ENCODE measurements at regions not wholly inside any gene's neighbourhood (a gene's known extent, or its start where the extent isn't known, plus 50 kb on each side); places are given as distances from the start of the nearest gene placed in this dataset.

DNA sequence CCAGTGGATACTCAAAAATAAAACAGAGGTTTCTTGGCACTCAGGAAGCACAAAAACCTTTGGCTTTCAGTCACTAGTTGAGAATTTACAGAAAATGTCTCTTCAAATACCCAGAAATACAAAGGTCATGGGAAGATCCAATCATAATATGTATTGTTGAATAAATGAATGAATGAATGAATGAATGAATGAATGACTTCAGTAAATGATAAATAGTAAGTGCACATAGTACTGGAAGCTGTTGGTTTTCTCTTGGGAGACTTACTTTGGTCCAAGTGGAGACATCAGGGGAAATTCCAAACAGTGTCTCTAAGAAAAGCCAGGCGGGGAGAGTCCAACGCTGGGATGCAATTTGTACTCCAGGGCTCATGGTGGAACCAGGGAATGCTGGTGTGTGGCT is 261.3 kb upstream of the KLHL29 start:
- no peak for DNase-seq (ENCODE audit: low read depth)

GRCh38 chr2:23124214-23124750 is 260.7 kb upstream of the KLHL29 start:
- DNase-seq (ENCODE audit: low read depth) = no peak

DNA sequence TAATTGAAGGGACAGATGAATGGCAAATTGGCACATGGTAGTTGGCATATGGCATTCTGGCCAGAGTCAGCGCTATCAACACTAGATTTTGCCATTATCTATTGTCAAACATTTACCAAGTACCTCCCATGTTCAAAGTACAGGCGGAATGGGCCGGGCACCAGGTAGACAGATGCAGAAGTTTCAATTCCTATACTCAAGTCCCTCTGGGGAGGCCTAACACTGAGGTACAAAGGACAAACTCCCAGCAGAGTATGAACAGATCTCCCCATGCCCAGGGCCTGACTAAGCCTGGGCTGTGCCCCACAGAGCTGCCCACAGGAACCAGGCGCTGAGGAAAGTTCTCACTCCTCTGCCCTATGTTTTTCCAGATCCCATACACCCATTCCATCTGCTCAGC is 257.5 kb upstream of the KLHL29 start:
- DNase-seq (ENCODE audit: low read depth) = no peak

- no peak for DNase-seq (ENCODE audit: low read depth)
Observed at GRCh38 chr2:23128684-23129292, 256.2 kb upstream of the KLHL29 start.

DNA sequence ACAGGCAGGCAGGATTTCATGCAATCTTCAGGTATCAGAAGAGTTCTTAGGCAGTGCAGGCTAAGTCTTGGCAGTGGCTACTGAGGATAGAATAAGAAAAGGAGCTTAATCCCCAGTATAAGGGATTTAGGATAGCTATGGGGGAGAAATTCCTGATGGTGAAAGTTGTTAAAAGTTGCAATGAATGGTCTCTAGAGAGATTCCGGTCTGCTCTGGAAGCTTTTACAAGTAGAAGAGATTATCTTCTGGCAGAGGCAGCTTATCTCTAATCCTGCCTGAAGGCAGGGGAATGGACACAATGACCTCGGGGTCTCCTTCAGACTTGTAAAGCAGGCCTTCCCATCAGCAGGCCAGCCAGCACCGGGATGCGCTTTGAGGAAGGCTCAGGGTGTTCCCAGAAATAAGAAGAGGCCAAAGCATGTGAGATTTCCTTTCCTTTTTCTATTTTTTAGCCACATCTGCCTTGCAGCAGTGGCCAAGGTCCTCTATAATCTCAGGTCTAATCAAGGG is 253.9 kb upstream of the KLHL29 start:
- DNase-seq (ENCODE audit: low read depth) = no peak

DNA sequence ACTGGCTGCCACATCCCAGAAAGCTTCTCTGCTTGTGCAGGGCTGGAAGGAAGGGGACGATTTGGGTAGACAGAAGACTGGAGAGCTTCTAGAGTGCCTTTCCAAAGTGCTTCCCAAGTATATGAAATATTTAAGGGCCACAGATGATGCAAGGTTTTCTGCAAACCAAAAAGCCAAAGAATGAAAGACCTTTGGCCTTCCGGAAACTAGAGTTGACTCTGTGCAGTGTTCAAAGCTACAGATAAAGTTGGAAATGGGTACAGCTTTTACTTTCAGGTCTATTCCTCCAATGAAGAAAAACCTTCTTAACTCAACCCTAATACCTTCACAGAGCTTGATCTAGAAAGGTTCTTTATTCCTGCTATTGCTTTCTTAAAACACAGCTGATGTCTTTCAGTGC is 253.0 kb upstream of the KLHL29 start:
- no peak for DNase-seq (ENCODE audit: low read depth)

- no peak for DNase-seq (ENCODE audit: low read depth)
Observed at GRCh38 chr2:23132823-23133595, 252.0 kb upstream of the KLHL29 start.

DNA sequence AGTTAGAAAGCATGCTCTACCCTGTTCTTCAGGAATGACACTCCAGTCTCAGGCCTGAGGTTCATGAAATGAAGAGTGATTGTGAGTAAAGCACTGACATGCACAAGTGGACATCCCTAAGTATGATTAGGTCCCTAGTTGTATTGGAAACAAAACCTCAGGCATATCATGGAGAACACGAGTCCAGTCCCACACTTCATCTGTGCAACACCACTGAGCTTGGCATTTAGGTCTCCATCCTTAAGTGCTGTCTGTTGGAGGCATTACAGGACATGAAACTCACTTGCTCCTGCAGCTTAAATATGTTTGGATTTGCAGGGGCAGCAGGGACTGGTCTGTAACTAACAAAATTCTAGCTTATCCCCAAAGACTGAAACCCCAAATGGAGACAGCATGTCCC is 250.3 kb upstream of the KLHL29 start:
- no peak for DNase-seq (ENCODE audit: low read depth)

DNA sequence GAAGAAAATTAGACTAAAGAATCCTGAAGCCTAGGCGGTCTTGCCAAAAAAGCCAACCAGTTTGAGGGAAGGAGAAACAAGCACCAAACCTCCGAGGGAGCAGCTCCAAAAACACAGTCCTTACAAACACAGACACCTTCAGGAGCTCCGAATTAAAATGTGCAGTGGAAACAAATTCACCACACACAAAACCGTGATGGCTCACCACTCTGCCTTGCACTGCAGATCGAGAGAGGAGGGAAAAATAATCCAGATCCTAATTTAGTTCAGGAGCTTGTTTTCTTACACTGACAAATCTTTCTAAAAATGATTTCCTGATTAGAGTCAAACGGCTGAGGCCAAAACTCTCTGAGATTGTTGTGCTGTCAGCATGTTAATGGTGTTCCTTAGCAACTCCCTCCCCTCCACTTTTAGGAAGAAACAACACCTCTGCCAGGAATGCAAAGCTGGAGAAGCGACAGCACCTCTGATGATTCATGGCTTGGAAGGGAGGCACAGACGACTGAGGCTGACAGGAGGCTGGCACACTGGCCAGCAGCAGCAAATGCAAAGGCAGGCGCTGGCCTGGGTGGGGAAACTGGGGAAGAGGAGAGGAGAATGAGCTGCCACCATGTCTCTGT is 249.4 kb upstream of the KLHL29 start:
- DNase-seq (ENCODE audit: low read depth) = peak; percentile 1

- no peak for DNase-seq (ENCODE audit: low read depth)
Observed at GRCh38 chr2:23137166-23137565, 247.8 kb upstream of the KLHL29 start.

- no peak for DNase-seq (ENCODE audit: low read depth)
Observed at GRCh38 chr2:23138701-23139100, 246.3 kb upstream of the KLHL29 start.

- no peak for DNase-seq (ENCODE audit: low read depth)
Observed at GRCh38 chr2:23145460-23145859, 239.5 kb upstream of the KLHL29 start.

DNA sequence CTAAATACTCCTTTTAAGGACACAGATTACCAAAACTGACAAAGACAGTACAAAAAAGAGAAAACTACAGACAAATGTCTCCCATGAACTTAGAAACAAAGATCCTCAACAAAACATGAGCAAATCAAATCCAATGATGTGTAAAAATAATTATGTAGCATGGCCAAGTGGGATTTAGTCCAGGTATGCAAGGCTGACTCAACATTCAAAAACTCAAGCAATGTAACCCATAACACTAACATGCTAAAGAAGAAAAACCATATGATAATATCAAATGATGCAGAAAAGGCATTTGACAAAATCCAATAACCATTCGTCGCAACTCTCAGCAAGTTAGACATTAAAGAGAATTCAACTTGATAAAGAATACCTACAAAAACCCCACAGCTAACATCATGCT is 239.0 kb upstream of the KLHL29 start:
- DNase-seq (ENCODE audit: low read depth) = no peak

- no peak for DNase-seq (ENCODE audit: low read depth)
Observed at GRCh38 chr2:23148342-23148741, 236.6 kb upstream of the KLHL29 start.

GRCh38 chr2:23149777-23150176 is 235.2 kb upstream of the KLHL29 start:
- no peak for DNase-seq (ENCODE audit: low read depth)

GRCh38 chr2:23153484-23153883 is 231.5 kb upstream of the KLHL29 start:
- DNase-seq (ENCODE audit: low read depth) = no peak

DNA sequence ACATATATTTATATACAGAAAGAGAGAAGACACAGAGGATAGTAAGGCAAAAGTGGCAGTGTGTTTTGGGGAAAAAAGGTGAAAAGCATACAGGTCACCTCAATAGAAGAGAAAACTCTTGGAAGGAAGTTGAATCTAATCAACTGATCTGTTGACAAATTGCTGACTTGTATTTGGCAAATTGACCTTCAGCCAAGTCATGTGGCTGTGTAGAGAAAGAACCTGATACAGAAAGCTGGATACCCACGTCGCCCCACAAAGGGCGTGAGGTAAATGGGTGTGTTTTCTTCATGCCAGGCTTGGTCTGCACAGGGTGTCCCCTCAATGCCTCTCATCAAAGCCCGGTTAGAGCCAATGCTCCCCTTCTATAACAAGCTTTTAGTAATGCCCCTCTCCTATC is 230.0 kb upstream of the KLHL29 start:
- no peak for DNase-seq (ENCODE audit: low read depth)

DNA sequence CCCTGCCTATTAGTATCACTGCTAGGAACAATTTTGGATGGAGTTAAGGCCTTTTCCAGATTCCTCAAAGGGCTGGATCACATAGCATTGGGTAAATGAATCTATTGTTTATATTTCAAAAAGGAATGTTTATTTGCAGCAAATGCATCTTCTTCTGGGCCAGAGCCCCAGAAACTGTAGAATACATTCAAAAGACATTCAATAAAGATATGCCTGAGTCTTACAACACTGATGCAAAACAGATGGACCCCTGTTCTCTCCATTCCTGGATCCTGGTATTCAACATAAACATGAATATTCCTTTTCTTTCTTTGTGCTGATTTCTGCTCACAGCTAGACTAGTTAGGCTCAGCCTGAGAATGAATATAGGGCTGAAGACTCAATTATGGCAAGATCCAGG is 227.2 kb upstream of the KLHL29 start:
- no peak for DNase-seq (ENCODE audit: low read depth)

DNA sequence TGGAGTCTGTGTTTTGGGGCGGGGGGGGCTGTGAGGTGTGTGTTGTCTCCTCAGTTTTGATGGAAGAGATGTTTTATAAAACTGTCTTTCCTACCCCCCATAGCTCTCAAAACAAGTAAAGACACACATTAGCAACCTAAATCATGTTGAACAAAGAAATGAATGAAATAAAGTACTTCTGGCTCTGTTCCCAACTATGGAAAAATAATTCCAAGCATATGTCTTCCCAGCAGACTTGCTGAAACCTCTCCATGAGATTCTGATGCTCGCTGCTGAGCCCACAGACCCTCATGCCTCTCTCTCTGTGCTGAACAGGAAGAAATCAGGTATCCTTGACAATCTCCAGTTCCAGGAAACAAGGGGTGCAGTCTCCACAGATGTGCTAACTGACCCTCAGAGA is 226.7 kb upstream of the KLHL29 start:
- DNase-seq (ENCODE audit: low read depth) = no peak

GRCh38 chr2:23159746-23160405 is 225.1 kb upstream of the KLHL29 start:
- no peak for DNase-seq (ENCODE audit: low read depth)

DNA sequence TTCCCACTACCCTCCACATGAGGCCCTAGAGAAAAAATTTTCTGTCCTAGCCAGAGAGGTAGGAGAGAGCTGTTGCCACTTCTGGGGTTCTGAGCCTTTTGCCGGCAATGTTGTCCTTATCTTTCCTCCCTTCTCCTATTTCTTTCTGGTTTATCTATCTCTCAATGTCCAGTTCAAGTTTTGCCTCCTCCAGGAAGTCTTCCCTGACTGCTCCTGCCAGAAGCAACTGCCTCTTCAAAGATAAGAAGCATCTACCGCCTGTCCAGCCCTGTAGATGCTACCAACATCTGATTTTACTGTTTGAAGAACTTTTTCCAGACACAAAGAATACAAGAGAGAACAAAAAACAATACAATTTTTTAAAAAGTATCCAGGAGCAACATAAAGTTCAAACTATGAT is 220.8 kb upstream of the KLHL29 start:
- DNase-seq (ENCODE audit: low read depth) = no peak

DNA sequence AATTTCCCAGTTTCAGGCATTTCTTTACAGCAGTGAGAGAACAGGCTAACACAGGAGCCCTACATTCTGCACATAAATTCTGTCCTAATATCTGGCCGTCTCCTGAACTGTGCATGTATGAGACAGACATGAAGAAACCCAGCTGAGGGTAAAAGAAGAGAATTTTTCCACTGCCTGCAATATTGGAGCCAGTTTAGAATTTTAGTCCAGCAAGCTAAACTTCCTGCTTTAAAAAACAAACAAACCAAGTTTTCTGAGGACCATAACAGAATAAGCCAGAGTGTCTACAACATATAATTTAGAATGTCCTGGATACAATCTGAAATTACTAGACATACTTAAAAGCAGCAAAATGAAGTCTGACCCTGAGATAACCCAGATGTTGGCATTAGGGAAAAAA is 215.1 kb upstream of the KLHL29 start:
- DNase-seq (ENCODE audit: low read depth) = no peak
